BE2C (cell line): ENCODE measurements at regions not wholly inside any gene's neighbourhood (a gene's known extent, or its start where the extent isn't known, plus 50 kb on each side); places are given as distances from the start of the nearest gene placed in this dataset.
"Not testable (repeated sequence)": the region's sequence is repeated elsewhere in the genome, so short reads cannot be mapped to it uniquely, and the experiment has no call there.

Experiments used
- DNase-seq: peaks from one replicate; pipeline ENCODE4 v3.0.0-alpha.2; 2020
- H3K27me3 ChIP-seq: fragments of 250-450 bp; sonication (Bioruptor Pico); 2 replicates; pipeline ENCODE4 v1.5.1; 2020; ENCODE audit warnings: mild to moderate bottlenecking
- H3K36me3 ChIP-seq: fragments of 250-450 bp; sonication (Bioruptor Pico); 2 replicates; pipeline ENCODE4 v1.5.1; 2020; ENCODE audit warnings: mild to moderate bottlenecking
- H3K4me1 ChIP-seq: fragments of 250-450 bp; sonication (Bioruptor Pico); 2 replicates; pipeline ENCODE4 v1.5.1; 2020
- H3K4me3 ChIP-seq: 2 replicates; pipeline ENCODE4 v1.5.1; 2011; ENCODE audit warnings: low read depth, low read length
- H3K9me3 ChIP-seq: fragments of 250-450 bp; sonication (Bioruptor Pico); 2 replicates; pipeline ENCODE4 v1.5.1; 2020
- CTCF ChIP-seq: IDR thresholded peaks from 2 replicates; pipeline ENCODE4 v1.5.1; 2012; ENCODE audit warnings: mild to moderate bottlenecking, low read depth, low read length

GRCh38 chr20:30921286-30922071, 336.0 kb upstream of the DEFB115 start:
- H3K4me1 ChIP-seq = no peaks in the 10 kb centered on the region
- H3K27me3 ChIP-seq = no peaks in the 10 kb centered on the region
- no peaks in the 10 kb centered on the region for H3K9me3 ChIP-seq
- no peak for DNase-seq
- H3K4me3 ChIP-seq = no peak overlapping the region
- H3K36me3 ChIP-seq = no peaks in the 10 kb centered on the region
- no peak for TF ChIP-seq CTCF

GRCh38 chr20:30922129-30922528, 335.3 kb upstream of the DEFB115 start:
- no peak for TF ChIP-seq CTCF
- H3K27me3 ChIP-seq = no peaks in the 10 kb centered on the region
- H3K36me3 ChIP-seq = no peaks in the 10 kb centered on the region
- H3K4me1 ChIP-seq = no peaks in the 10 kb centered on the region
- H3K4me3 ChIP-seq = no peak overlapping the region
- no peak for DNase-seq
- H3K9me3 ChIP-seq = no peaks in the 10 kb centered on the region

- Histone ChIP-seq H3K27me3 (no peaks in the 10 kb centered on the region), H3K4me3 (no peak overlapping the region), H3K9me3 (no peaks in the 10 kb centered on the region), H3K4me1 (no peaks in the 10 kb centered on the region), H3K36me3 (no peaks in the 10 kb centered on the region)
- DNase-seq = no peak
- TF ChIP-seq CTCF = no peak
Measured at GRCh38 chr20:30937790-30938189, 319.7 kb upstream of the DEFB115 start.

GRCh38 chr20:30949761-30950160, 307.7 kb upstream of the DEFB115 start:
- no peaks in the 10 kb centered on the region for H3K36me3 ChIP-seq
- no peaks in the 10 kb centered on the region for H3K27me3 ChIP-seq
- no peak for DNase-seq
- H3K4me3 ChIP-seq = no peak overlapping the region
- no peak for TF ChIP-seq CTCF
- no peaks in the 10 kb centered on the region for H3K9me3 ChIP-seq
- H3K4me1 ChIP-seq = no peaks in the 10 kb centered on the region

GRCh38 chr20:30951088-30951487, 306.4 kb upstream of the DEFB115 start:
- not testable (repeated sequence) for DNase-seq, H3K4me3 ChIP-seq, H3K27me3 ChIP-seq, H3K9me3 ChIP-seq, H3K36me3 ChIP-seq, H3K4me1 ChIP-seq

GRCh38 chr20:30956649-30957048, 300.8 kb upstream of the DEFB115 start:
- not testable (repeated sequence) for H3K36me3 ChIP-seq, H3K9me3 ChIP-seq

GRCh38 chr20:30959208-30959607, 298.3 kb upstream of the DEFB115 start:
- H3K9me3 ChIP-seq, H3K4me3 ChIP-seq, H3K27me3 ChIP-seq, DNase-seq, H3K4me1 ChIP-seq, H3K36me3 ChIP-seq: not testable (repeated sequence)

More at GRCh38 chr20:30956649-30957048, 300.8 kb upstream of the DEFB115 start:
- not testable (repeated sequence) for H3K4me3 ChIP-seq, H3K4me1 ChIP-seq, DNase-seq, H3K27me3 ChIP-seq

GRCh38 chr20:30963591-30963990, 293.9 kb upstream of the DEFB115 start:
- Histone ChIP-seq H3K4me1 (no peaks in the 10 kb centered on the region), H3K9me3 (no peaks in the 10 kb centered on the region), H3K27me3 (no peaks in the 10 kb centered on the region), H3K36me3 (no peaks in the 10 kb centered on the region), H3K4me3 (no peak overlapping the region)
- no peak for TF ChIP-seq CTCF
- no peak for DNase-seq

GRCh38 chr20:30975859-30976258, 281.6 kb upstream of the DEFB115 start:
- H3K9me3 ChIP-seq, H3K27me3 ChIP-seq, H3K4me1 ChIP-seq: not testable (repeated sequence)

More at GRCh38 chr20:30975859-30976258, 281.6 kb upstream of the DEFB115 start:
- H3K4me3 ChIP-seq, H3K36me3 ChIP-seq, DNase-seq: not testable (repeated sequence)
